ENCODE measurements at regions not wholly inside any gene's neighbourhood (a gene's known extent, or its start where the extent isn't known, plus 50 kb on each side); places are given as distances from the start of the nearest gene placed in this dataset.

DNA sequence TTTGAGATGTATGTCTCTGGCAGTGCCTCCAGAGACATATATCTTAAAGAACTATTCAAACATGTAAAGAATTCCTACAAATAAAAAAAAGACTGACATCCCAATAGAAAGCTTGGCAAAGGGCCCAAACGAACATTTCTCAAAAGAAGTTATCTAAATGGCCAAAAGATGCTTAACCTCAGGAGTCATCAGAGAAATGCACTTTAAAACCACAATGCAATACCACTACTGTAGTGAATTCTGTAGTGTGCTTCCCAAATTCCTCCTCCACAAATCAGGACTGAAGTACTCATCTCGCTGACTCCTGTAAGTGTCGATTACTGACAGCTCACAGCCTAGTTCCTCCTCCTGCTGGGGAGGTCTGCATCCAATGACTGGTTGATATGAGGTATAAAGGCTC, 129.0 kb upstream of the MAMLD1 start:
- 81 to 88% methylated on average over 3 of the region's 3 CpGs for WGBS, 2 donors

DNA sequence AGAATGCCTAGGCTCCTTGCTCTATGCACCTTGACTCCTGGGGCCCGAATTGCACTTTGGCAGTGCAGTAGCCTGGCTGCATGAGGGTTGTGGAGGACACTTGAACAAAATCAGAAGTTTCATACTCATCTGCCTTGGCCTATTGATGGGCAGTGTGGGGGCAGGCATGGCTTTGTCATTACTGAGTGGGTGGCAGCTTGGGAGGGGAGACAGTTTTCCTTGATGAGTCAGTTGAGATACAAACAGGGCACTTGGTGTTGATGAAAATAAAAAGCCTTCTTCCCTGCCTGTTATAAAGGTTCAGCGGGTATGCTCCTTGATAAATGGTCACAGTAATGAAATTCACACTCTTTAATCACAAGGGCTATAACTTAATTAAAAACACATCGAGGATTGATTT, 126.8 kb upstream of the MAMLD1 start:
- Histone ChIP-seq H3K36me3 (no peaks in the 10 kb centered on the region), H3K4me1 (no peaks in the 10 kb centered on the region), H3K9me3 (no peaks in the 10 kb centered on the region), H3K27me3 (no peaks in the 10 kb centered on the region), H3K27ac (no peak overlapping the region), H3K4me3 (no peak overlapping the region)
- intact Hi-C loops (cut with DNase I), result no loop called here
- TF ChIP-seq POLR2AphosphoS5 (IDR thresholded peaks at IDR 0.05) (no peak), POLR2A (IDR thresholded peaks at IDR 0.05) (no peak), EP300 (IDR thresholded peaks at IDR 0.05) (no peak)
- TF ChIP-seq, protein P1, sequence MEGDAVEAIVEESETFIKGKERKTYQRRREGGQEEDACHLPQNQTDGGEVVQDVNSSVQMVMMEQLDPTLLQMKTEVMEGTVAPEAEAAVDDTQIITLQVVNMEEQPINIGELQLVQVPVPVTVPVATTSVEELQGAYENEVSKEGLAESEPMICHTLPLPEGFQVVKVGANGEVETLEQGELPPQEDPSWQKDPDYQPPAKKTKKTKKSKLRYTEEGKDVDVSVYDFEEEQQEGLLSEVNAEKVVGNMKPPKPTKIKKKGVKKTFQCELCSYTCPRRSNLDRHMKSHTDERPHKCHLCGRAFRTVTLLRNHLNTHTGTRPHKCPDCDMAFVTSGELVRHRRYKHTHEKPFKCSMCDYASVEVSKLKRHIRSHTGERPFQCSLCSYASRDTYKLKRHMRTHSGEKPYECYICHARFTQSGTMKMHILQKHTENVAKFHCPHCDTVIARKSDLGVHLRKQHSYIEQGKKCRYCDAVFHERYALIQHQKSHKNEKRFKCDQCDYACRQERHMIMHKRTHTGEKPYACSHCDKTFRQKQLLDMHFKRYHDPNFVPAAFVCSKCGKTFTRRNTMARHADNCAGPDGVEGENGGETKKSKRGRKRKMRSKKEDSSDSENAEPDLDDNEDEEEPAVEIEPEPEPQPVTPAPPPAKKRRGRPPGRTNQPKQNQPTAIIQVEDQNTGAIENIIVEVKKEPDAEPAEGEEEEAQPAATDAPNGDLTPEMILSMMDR (IDR thresholded peaks at IDR 0.05), result no peak
- WGBS, 2 donors, result 87 to 94% methylated on average over 3 of the region's 3 CpGs
- DNase-seq, result no peak

More for the DNA sequence above, 129.0 kb upstream of the MAMLD1 start:
- no peaks in the 10 kb centered on the region for H3K27me3 ChIP-seq
- intact Hi-C loops (cut with DNase I), result no loop called here
- no peak overlapping the region for H3K27ac ChIP-seq
- H3K9me3 ChIP-seq, result no peaks in the 10 kb centered on the region
- no peaks in the 10 kb centered on the region for H3K4me1 ChIP-seq
- H3K36me3 ChIP-seq, result no peaks in the 10 kb centered on the region
- H3K4me3 ChIP-seq, result no peak overlapping the region
- no peak for TF ChIP-seq POLR2A (IDR thresholded peaks at IDR 0.05)
- TF ChIP-seq EP300 (IDR thresholded peaks at IDR 0.05), result no peak
- TF ChIP-seq POLR2AphosphoS5 (IDR thresholded peaks at IDR 0.05), result no peak
- TF ChIP-seq, protein P1 (IDR thresholded peaks at IDR 0.05), result no peak
- no peak for DNase-seq

DNA sequence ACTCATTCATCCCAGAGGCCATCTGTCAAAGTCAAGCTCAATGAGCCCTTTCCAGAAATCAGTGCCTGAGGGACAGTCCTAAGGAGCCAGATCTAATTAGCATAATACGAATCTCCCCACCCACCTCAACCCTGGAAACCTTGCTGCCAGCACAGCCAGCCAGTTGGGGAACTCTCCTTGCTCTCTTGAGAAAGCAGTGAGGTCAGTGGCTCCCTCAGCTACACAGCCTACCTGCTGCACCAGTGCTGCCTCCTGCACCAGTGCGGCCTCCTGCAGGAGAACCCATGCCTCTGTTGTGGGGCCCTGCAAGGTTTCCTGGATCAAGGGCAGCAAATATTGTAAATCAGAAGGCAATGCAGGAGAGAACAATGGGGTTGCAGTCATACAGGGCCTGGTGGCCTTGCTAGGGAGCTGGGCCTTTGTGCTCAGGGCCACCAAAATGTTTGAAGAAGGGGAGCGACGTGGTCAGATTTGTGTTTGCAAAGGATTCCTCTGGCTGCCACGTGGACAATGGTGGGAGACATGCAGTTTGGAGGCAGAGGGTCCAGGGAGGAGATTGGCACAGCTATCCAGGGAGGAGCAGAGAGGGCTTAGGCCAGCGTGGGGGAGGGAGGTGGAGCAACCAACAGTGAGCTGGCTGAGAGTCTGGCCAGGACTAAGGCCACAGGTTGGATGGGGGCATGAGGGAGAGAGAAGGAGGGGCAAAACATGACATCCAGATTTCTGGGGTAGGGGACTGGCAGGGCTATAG, 124.3 kb upstream of the MAMLD1 start:
- no peak overlapping the region for H3K27ac ChIP-seq
- no peaks in the 10 kb centered on the region for H3K36me3 ChIP-seq
- no peaks in the 10 kb centered on the region for H3K27me3 ChIP-seq
- no peak overlapping the region for H3K4me3 ChIP-seq
- WGBS, 2 donors, result 62 to 69% methylated on average over 6 of the region's 6 CpGs
- DNase-seq, result no peak
- intact Hi-C loops (cut with DNase I), result no loop called here
- no peaks in the 10 kb centered on the region for H3K4me1 ChIP-seq
- no peaks in the 10 kb centered on the region for H3K9me3 ChIP-seq
- no peak for TF ChIP-seq POLR2A (IDR thresholded peaks at IDR 0.05)
- TF ChIP-seq EP300 (IDR thresholded peaks at IDR 0.05), result no peak
- TF ChIP-seq POLR2AphosphoS5 (IDR thresholded peaks at IDR 0.05), result no peak
- TF ChIP-seq, protein P1 (IDR thresholded peaks at IDR 0.05), result no peak

DNA sequence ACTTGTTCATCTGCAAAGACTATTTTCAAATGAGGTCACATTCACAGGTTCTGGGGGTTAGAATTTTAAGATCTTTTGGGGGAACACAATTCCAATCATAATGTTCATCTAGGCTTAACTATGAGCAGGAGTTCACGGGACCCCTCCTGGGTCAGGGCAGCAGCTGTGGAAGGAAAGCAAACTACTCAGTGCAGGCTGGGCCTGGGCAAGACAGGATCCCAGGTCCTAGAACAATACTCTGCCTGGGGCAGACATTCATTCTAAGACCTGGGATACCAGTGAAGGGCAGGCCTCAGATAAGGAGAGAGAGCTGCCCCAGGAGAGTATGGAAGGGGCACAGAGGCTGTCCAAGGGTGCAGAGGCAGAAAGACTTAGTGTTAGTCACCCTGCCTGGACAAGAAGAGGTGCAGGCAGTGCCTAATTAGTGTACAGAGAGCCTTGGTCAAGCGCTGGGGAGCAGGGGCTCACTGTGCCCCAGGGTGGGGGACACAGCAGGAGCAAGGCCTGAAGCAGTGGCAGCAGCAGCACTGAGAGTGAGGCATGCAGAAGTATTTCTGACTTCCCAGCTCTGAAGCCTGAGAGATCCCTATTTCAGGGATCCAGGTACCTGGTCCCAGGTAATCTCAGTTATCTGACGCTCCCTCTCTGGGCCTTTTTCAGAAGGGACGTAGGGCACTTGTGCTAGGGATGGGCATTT, 123.0 kb upstream of the MAMLD1 start:
- intact Hi-C loops (cut with DNase I), result no loop called here
- Histone ChIP-seq H3K9me3 (no peaks in the 10 kb centered on the region), H3K4me1 (no peaks in the 10 kb centered on the region), H3K27me3 (no peaks in the 10 kb centered on the region), H3K27ac (no peak overlapping the region), H3K36me3 (no peaks in the 10 kb centered on the region), H3K4me3 (no peak overlapping the region)
- DNase-seq, result no peak
- TF ChIP-seq EP300 (IDR thresholded peaks at IDR 0.05), result no peak
- TF ChIP-seq POLR2A (IDR thresholded peaks at IDR 0.05), result no peak
- TF ChIP-seq, protein P1 (IDR thresholded peaks at IDR 0.05), result no peak
- no peak for TF ChIP-seq POLR2AphosphoS5 (IDR thresholded peaks at IDR 0.05)
- WGBS, 2 donors, result 90 to 91% methylated on average over 4 of the region's 4 CpGs
